NCI-H1694 treated with DMSO at 0.1 percent for 48 hours (cell line): ENCODE measurements at regions not wholly inside any gene's neighbourhood (a gene's known extent, or its start where the extent isn't known, plus 50 kb on each side); places are given as distances from the start of the nearest gene placed in this dataset.
"Not testable (repeated sequence)": the region's sequence is repeated elsewhere in the genome, so short reads cannot be mapped to it uniquely, and the experiment has no call there.

Source experiments
- DNase-seq: peaks from one replicate; lab custom pipeline; 2025; lab: John Stamatoyannopoulos, UW

DNA sequence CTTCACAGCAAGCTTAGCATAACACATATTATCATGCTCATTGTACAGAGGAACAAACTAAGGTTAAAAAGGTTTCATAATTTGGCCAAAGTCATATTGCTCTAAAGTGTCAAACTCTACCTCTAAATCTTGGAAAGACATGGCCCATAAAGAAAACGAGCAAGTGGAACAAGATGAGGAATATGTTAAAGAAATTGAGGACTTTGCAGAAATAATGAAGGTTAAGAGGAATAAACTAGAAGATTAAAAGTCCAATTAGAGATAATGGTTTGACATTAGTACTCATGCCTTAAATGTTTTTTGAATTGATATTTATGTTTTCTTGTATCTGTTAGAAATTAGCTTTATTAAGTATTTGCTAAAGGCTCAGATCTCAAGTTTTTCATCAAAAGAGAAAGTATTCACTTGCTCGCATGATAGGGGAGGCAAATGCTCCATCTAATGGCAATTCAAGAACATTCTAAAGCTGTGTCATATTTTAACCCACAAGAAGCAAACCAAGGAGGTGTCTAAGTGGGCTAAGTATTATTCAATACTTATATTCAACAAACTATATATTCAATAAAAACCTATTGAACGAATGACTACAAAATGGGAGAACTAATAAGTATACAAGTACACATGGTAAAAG, 192.9 kb upstream of the SPTLC3 start:
- no peak for DNase-seq

DNA sequence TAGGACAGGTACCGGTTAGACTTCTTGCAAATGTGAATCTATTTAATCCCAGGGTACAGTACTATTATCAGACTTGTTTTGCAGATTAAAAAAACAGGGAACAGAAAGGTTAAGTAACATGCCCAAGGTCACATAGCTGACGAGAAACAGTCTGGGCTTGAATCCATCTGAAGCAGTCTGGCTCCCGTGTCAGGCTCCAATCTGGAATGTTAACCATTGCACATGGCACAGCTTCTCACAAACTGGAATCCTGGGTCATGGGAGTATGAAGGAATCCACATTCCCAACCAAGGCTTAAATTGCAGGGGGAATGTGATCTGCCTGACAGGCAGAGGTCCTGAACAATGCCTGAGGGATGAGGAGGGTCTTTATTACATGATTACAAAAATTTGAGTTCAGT, 187.5 kb upstream of the SPTLC3 start:
- DNase-seq = peak; percentile 1

DNA sequence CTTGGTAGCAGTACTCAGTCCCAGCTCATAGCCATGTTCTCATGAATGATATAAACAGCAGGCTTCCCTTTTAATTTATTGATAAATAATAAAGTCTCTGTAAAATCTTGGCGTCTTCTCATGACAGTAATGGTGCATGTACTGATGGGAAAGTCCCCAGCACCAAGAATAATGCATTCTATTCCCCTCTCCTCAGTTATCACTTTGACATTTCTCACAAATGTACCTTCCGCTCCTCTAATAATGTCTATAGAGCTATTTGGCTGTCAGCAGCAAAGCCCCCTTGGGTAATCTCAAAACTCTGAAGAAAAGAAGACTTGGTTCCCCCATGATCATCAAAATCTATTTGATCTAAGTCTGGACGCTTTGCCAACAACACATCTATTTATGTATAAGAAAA, 185.0 kb upstream of the SPTLC3 start:
- DNase-seq = no peak

DNA sequence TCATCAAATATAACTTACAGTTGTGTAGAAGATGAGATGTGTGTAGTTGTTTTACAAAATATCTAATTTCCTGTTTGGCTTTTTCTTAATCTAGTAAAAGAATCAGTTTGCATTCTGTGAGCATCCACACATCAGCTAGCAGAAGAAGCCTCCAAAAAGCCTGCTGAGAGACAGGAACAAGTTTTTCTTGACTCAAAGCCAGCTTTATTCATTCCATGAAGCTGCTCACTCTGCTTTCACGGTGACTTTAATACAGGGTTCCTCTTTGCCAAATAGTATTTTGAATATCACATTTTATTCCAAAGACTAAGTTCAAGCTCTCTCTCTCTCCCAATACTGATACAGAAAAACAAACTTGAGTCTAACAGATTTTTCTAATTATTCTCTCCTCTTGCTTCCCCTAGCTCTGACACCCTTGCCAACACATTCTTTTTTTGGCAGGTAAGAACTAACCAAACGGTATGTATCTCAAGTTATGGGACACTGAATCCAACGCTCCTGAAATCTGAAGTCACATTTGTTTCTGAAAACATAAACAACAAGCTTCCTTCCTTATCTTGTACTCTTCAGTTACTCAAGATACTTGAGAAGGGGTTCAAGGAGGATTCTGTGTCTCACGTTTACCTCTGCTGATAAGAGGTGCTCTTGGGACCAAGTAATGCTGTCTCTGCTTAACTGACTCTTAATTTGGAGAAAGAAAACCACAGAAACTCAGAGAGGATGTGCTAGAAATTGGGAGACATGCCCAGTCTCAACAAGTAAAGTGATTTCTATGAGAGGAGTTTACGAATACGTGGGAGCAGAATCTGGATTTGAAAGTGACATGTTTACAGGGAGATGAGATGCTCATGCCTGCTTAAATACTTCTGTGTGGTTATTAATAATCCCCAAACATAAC, 184.2 kb upstream of the SPTLC3 start:
- DNase-seq = peak; percentile 1

DNA sequence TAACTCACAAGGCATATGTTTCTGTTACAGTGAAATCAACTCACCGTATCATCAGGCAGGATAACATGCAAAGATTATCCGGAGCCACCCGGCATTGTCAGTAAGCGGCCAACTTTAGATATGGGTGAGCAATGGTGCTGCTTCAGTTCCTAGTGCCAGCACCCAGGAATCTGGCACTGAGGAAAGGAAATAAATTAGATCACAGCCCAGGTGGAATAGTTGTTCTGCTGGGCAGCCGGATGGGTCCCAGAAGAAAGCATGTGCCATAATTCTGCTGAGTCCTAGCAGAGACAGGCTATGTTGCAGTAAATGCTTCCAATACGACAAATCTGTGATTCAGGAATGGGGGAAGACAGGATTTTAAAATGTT, 183.6 kb upstream of the SPTLC3 start:
- peak; percentile 1 for DNase-seq

DNA sequence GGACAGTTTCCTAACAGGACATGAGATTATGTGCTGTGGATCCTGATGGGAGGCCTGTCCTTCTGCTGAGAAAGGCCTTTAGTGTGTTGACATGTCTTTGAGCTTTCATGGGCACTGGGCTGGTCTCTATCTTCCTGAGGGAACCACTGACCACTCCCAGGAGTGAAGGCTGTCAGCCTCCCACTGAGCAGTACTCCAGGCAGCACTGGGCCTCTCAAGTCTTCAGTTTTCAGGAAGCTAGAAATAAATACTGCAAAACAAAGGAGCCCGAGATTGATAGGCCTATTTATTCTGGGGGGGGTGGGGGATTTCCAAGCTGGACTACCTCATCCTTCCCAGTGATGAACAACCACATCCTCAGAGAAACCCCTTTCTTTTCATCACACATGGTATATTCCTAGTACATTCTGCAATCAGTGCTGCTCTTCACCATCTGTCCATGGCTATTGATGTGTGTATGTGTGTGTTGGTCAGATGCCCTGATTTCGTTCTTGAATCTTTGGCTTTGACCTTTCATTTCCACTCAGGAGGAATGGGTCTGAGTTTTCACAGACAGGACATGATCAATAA, 180.9 kb upstream of the SPTLC3 start:
- DNase-seq = peak; percentile 29

DNA sequence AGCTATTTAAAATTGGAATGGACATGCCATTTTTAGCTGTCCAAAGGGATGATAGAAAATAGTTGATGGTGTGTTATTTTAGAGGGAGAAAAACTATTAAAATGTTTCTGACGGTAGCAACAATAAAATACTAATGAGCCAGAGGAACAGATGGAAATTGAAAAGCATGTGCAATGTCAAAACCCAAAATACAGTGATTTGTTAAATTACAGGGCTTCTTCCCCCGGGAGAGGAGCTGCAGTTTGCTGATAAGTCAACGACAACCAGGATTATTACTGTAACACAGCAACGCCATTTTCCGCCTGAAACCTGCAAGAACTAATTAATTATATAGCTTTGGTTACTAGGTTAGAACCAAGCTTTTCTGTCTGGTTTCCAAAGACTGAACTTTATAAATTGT, 179.6 kb upstream of the SPTLC3 start:
- peak; percentile 25 for DNase-seq

DNA sequence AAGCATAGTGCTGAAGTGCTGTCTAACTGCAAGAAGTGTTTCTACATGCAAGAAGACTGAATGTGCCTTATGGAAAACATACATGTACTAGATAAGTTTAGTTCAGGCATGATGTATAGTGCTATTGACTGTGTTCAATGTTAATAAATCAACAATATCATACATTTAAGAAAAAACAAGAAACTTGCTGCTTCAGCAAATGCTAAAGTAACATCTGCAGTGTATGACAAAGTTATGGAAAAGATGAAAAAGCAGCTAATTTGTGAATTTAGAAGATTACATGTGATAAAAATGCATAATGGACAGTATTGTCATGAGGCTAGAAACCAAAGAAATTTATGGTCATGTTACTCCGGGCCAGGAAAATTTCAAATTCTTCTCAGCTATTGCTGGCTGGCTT, 174.9 kb upstream of the SPTLC3 start:
- no peak for DNase-seq

DNA sequence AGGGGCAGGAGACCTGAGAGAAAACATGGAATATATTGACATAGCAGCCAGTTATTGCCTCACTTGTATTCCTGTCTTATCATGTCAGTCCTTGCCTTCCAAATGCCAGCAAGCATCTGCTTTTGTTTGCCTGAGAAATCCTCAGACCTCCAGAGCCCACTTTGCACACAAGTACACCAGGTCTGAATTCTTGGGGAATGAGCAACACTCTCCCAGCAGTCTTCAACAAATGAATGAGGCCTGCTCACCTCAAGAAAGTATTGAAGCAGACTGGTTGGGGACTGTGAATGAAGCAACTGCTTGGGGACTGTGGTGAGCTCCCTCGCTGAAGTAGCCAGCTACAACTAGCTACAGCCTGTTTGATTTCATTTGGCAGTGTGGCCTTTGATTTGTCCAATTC, 172.8 kb upstream of the SPTLC3 start:
- DNase-seq = no peak

DNA sequence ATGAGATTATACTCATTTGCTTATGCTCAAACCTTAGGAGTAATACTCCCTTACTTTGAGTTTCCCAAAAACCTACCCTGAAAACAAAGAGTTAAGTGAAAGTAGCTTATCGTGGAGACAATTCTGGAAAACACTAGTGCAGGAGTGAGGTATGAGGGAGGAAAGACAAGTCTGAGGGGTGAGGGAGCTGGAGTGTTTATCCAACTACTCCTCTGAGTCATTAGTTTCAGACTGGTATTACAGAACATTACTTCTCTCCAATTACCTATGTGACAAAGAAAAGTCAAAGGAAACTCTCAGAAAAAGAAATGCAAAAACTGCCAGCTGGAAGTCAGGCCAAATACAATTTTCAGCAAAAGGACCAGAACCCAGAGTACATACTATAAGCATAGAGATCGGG, 171.1 kb upstream of the SPTLC3 start:
- DNase-seq = no peak

DNA sequence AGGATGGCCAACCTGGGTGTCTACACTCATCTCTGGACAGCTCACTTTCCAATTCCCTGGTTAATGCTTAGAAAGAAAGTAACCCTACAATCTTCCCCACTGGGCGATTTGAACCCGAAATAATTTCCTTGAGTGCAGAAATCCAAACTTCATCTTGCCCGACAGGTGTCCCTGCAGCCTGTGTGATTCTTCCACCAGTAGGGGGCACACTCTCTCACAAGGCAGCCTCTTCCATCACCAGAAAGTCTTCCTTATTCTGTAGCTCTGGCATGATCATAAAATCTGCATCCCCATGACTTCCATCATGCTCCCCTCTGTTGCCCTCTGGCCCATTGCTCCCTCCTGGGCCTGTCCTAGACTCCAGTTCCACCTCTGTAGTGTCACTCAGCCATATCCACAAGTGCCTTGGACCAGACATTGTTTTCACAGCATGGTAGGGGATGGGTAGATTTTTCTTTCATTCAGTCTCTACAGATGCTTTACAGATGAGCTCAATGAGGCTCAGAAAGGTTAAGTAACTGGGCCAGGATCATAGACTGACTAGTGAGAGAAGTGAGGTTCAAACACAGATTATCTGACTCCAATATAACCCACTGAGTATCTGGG, 170.4 kb upstream of the SPTLC3 start:
- DNase-seq = no peak

DNA sequence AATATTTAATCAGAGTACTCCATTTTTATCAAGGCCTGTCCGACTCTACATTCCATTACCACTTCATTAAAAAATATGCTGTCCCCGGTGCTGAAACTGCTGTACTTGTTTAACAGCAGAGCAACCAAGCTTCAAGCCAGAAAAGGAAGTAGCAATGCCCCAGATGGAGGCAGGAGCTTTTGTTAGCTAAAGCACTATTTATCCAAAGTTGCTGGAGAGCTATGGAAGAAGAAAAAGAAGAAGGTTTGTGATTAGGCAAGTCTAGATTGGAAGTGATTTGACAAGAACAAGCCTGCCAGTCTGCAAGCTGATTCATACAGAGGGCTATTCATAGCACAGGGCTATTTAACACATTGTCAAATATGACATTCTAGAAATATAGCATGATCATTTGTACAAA, 160.9 kb upstream of the SPTLC3 start:
- no peak for DNase-seq

DNA sequence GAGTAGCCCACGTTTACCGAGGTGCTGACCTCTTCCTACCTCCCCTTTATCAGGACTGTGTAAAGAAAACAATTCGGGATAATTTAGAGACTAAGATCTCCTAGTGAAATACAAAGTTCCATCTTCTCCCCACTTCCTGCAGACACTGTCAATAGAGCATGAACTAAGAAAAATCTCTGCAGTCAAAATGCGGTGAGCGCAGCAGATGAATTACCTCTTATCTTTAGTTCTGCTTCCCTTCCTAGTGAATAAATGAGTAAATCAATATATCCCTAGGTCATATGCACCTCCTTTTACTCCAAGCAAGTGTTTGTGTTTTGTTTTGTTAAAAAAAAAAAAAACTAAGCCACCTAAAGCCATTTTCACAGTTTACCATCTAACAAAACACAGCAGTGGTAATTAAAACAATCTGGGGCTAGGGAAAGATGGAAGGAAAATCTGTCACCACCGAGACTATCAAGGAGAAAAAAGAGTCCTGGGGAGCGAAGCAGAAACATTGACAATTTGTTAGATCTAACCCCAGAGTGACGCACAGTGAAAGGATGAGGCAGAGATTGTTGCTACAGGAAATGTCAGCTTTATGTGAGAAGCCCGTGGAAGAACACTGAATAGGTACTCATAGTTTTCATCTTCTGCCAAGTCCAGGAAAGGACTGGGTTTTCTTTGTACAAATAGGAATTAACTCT, 159.4 kb upstream of the SPTLC3 start:
- DNase-seq = no peak

DNA sequence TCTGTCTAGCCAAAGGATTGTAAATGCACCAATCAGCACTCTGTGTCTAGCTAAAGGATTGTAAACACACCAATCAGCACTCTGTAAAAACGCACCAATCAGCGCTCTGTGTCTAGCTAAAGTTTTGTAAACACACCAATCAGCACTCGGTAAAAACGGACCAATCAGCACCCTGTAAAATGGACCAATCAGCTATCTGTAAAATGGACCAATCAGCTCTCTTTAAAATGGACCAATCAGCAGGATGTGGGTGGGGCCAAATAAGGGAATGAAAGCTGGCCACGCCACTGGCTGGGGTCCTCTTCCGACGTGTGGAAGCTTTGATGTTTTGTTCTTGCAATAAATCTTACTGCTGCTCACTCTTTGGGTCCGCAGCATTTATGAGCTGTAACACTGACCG, 151.1 kb upstream of the SPTLC3 start:
- not testable (repeated sequence) for DNase-seq

DNA sequence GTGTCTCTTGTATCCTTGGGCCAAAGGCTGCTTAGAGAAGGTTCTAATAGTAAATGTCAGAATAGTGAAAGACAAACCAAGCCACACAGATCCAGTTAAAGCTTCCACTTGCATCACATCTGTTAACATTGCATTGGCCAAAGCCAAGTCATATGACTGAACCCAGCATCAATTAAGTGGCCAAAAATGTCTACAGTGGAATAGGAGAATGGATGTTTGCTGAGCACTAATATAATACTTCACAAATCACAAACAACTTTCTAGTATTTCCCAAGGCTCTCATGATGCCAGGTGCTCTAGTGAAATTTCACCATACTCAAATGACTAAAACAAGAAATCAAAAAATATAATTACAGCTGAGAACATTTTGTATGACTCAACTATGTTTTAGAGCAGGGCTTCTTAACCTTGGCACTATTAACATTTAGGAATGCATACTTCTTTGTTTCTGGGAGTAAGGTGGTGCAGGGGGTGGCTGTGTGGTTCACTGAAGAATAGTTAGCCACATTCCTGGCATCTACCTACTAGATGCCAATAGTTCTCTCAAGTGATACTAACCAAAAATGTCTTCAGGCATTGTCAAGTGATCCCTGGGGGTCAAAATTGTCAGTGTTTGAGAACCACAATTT, 148.0 kb upstream of the SPTLC3 start:
- no peak for DNase-seq

DNA sequence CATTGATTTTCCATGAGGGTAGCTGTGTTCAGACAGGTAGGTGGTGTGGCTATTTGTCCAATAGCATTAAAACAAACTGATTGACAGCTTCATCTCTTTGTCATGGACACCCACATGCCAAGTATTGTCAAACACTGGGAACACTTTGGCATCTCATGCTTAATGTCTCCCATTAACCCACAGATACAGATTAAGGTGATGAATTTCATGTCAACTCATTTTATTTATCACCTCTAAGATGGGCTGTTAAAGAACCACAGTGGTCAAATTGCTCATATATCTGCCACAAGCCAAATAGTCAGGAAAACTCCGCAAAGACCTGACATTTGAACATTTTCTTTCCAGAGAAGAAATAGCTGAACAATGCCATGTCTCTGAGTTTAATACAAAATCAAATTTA, 139.1 kb upstream of the SPTLC3 start:
- no peak for DNase-seq

DNA sequence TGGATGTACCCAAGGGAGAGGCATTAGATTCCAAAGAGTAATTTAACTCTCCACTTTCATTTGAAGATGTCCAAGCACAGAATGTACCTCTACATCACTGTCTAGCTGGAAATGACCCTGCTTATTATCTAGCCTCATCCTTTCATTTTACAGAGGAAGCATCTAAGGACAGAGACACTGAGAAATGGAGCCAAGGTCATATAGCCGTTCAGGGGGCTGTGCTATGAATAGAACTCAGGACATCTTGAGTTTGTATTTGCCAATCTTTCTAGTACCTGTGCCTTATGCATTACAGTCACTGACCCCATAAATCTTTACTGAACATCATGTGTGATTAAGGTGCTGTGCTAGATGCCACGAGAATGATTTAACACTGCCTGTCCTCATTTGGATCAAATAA, 138.2 kb upstream of the SPTLC3 start:
- DNase-seq = no peak

DNA sequence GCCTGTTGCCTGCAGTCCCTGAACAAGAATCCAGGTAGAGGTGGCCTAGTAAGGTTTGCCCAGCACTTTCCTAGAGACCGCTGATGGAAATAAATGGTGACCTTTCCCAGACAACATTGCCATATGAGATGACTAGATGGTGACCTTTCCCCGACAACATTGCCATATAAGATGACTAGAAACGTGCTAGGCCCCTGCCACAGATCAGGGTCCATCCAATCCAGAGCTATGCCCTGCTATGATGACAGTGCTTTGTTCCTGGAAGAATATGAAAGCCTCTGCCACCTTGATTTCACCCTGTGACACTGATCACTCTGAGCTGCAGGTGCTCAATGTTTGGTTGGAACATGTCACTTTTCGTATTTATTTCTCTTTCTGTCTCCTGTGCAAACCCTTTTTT, 133.8 kb upstream of the SPTLC3 start:
- DNase-seq = no peak

DNA sequence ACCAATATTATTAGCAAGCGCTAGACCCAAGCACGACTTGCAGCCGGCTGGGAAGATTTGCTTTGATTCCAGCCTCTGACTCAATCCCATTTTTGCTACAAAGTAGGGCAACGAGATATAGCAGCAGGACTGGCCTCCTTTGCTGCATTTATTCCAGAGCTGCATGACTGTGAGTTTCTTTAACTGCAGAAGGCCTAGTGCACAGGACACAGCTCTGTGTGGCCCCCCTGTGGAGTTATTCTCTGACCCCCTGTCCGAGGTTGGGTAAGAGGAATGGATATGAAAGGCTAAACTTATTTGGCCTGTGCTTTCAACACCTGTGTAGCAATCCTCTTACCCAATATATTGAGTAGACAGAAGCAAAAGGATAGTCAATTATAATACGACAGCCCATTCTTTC, 133.3 kb upstream of the SPTLC3 start:
- no peak for DNase-seq

DNA sequence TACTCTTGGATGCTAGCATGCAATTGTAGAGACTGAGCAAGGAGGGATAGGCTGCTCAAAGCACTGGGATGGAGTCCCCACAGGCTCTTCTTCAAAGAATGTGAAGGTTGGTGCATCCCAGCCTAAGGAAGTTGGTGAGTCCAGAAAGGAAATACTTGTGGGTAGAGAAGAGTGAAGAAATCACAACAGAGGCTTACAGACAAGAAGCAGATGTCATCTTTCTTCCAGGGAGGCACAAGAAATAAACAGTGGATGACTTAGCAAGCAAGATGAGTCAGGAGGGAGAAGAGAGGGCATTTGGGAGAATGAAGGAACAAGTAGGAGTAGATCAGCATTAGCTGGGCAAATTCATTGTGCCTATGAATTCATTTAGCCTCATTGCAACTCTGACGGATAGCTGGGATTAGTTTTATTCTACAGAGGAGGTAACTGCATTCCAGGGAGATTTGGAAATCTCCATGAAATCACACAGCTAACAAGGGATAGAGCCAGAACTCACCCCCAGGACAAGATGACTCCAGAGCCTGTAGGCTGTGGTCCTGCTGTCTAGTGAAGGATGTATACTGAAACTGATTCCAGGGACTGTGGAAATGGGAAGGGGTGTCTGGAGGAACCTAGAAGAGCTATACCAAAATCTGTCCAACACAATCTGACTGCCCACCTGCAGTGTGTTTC, 125.8 kb upstream of the SPTLC3 start:
- no peak for DNase-seq

DNA sequence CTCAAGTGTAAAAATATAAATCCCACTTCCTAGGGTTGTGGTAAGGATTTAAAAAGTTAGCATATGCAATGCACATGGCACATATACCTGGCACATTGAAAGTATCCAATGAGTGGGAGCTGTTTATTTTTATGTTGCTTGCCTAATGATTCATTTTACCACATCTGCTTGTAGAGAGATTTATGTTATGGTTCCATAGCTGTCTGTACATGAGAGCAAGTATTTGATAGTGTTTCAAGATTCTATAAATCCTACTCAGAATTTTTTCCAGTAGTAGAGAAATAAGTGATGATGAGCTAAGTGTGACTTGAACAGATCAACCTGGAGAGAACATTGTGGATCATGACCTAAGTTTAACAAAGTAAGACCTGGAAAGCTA, 125.3 kb upstream of the SPTLC3 start:
- no peak for DNase-seq
